CD4-positive, alpha-beta T cell treated with Interleukin-10 for 1 hour (primary cell): ENCODE measurements at regions not wholly inside any gene's neighbourhood (a gene's known extent, or its start where the extent isn't known, plus 50 kb on each side); places are given as distances from the start of the nearest gene placed in this dataset.

Experiments
- DNase-seq: peaks from one replicate; pipeline ENCODE4 v3.0.0-alpha.2; 2020

DNA sequence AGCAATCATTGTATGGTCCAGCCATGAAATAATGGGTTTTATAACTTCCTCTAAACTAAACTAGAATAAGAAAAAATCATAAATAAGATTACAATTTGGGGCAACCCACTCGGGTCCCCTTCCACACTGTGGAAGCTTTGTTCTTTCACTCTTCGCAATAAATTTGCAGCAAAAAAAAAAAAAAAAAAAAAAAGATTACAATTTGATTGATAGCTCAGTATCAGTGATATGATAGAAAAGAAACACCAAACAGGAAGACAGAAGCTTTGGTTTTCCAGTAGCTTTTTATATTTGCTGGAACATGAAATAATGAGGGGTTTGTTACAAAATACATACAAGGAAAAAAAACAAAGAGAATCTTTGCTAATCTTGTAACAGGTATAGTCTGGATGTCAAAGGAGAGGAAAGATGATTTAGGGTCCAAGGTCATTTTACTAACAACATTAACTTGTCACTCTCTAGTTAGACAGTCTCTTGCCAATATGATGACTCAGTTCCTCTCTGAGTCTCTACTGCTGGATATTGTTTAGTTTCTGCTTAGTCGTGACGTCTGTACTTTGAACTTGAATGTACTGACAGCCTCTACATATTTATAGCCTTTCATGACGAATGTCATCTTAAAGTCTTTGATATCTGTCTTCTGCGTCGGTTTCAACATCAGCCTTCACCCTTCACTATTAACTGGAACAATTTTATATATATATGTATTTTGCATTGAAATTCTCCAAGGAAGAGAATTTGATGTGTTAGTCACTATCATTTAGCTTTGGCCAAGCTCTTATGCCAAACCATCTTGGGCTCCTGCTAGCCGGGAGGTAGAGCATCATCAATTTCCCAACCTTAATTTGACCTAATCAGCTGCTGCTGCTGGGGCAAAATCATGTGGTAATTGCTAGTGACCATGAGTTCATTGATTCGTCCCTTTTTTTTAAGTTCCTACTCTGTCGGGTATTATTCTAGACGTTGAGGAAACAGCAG is 213.1 kb upstream of the STXBP5 start:
- DNase-seq = no peak

- no peak for DNase-seq
These were observed 207.2 kb upstream of the STXBP5 start for GRCh38 chr6:146997062-146997461.

- DNase-seq = no peak
These were observed 204.5 kb upstream of the STXBP5 start for GRCh38 chr6:146999766-147000165.

- no peak for DNase-seq
These were observed 203.4 kb upstream of the STXBP5 start for GRCh38 chr6:147000545-147001488.

- DNase-seq = no peak
These were observed 202.6 kb upstream of the STXBP5 start for GRCh38 chr6:147001621-147002020.

DNA sequence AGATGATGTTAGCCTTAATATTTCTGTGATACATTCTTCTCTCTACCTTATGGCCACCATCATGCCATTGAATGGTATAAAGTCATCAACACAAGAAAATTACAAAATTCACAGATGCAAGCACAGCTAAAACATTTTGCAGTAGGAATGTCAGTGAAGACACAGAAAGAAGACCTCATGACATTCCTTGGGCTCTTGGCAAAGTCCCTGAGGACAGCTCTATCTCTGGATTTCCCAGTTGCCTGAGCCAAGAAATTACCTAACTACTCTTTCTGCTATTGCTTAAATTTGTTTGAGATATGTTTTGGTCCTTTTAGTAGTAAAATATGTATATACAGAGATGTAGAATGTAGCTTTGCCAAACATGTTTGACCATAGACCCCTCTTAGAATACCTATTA is 201.0 kb upstream of the STXBP5 start:
- no peak for DNase-seq

DNA sequence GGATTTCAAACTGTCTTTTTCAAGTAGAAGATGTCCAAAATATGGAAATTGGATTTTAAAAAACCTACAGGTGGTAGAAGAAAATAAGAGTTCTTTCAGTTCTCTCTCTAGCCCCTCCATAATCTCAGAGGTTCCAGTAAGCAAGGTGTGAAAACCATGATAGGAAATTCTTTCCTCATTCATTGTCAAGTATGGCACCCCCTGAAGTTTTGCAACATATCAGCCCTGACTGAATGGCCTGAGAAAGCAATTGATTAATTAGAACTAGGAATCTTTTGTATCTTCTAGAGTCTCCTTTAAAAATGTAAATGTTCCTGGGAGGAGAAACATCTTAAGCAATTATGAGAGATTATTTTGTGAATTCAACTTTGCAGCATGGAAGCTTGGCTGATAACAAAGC is 198.7 kb upstream of the STXBP5 start:
- no peak for DNase-seq

DNA sequence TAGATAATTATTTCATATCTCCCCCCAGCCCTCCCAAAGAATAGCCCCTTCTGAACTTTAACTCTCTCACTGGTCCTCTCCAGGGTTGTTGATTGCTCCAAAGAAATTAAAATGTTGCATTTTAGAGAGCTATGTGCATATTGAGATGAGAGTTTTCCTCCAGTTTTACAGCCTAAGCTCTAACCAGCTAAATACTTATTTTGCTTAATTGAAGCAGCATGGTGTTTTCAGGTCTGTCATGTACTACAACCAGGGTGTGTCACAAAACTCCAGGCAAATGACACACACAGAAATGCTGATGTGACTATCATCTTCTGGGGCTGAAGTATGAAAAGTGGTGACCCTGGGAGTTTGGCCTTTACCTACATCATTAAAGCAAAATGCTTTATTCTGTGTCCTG is 196.8 kb upstream of the STXBP5 start:
- no peak for DNase-seq

DNA sequence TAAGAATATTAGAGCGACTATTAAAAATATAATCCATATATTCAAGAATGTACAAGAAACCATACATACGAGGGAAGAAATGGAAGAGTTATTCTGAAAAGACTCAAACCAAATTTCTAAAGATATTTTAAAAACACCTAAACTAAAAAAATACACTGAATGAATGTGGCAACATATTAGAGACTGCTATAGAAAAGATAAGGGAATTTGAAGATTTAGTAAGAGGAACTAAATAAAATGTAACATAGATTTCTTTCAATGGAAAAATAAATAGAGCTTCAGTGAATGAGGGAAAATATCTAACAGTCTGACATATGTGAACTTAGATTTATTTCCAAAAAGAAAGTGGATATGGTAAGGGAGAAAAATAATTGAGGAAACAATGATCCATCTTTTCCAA is 194.9 kb upstream of the STXBP5 start:
- no peak for DNase-seq

DNA sequence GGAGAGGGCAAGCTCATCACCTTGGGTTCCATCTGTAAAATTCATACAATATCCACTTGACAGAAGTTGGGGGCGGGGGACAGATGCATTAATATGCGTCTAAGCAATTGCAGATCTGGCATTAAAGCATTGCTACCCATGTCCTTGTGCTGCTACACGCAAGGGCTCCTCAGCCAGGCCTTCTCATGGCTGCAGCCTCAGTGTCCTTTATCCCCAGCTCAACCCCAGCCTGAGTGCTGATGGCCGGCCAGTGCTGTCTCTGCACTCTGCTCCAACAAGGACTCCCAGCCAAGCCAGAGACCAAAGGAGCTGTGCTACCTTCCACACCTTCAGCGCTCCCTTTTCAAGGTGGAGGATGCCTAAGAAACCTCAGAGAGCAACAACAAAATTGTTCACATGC is 188.5 kb upstream of the STXBP5 start:
- DNase-seq = no peak

DNA sequence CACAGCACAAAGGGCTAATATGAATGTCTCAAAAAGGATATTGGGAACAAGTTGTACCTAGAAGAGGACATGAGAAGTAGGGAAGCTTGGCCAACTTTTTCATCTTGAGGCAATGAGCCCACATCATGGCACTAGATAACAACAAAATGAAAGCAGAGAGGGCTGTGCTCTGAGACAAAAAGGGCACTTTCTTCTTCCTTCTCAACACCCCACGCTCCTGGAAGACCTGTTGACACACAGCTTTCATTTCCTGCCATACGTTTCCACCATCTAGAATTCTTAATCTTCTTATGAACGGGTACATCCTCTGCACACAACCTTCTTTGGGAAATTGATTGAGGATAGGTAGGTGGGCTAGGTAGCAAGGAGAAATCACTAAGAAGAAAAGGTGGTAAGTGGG is 187.8 kb upstream of the STXBP5 start:
- no peak for DNase-seq

DNA sequence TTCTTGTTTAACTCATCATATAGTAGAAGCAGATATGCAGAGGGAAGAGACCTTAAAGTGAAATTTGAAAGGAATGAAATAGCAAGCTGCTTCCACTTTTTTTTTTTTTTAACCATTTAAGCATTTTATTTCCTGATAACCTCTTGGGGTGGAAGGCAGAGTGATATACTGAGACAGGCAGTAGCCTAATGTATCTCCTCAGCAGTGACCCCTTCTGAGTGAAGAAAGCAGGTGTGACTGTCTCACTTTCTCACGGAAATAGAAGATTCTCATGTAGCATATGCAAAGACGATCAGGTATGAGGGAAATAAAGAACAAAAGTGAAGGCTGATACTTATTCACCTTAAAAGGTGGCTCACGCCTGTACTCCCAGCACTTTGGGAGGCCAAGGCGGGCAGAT is 187.1 kb upstream of the STXBP5 start:
- DNase-seq = no peak

DNA sequence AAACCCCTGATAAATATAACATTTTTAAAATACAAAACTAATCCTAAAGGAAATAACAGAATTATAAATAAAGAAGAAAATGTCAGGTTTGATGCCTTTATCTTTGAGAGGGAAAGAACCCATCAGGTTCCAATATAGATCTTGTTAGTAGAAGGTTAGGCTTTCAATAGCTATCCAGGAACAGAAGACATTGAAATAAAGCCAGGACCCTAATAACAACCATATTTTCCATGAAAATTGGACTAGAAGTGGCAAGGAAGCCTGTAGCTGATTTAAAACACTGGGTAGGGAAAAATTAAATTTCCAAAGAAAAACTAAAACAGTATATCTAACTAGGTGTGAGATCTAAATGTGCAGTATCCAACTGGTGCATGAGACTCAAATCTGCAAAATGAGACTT is 185.2 kb upstream of the STXBP5 start:
- no peak for DNase-seq

- no peak for DNase-seq
These were observed 182.2 kb upstream of the STXBP5 start for GRCh38 chr6:147022041-147022440.

DNA sequence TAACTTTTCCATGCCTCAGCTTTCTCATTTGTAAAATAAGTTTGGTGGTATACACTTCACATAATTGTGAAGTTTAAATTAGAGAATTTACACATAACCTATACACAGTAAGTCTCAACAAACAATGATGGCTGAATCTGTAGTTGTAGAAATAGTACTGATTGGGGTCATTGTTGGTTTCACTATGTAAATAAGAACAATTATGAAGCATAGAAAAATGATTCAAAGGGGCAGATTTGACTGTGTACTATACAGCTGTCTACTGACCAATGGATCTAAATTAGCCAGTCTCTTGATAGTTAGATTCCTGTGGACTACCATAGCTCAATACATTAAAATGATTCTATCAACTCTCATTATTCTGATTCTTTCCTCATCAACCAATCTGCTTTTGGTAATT is 181.1 kb upstream of the STXBP5 start:
- DNase-seq = no peak

GRCh38 chr6:147023581-147023980 is 180.6 kb upstream of the STXBP5 start:
- DNase-seq = no peak

DNA sequence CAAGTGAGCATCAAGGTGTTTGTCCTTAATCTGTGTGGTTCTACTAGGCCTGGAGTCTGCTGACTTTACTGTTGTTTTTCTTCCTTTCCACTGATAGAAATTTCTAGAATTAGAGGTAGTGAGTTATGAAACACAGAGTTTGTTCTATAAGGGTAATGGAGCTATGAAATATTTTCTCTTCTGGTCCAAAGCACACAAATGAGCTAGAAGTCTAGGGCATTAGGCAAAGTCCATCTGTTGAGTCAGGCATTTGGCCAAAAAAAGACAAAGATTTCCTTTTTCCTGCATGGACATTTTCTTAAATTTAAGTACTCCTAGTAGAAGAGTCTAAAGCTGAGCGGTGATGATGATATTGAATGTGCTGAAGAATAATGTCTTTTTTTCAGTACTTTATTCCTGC is 174.3 kb upstream of the STXBP5 start:
- DNase-seq = no peak

DNA sequence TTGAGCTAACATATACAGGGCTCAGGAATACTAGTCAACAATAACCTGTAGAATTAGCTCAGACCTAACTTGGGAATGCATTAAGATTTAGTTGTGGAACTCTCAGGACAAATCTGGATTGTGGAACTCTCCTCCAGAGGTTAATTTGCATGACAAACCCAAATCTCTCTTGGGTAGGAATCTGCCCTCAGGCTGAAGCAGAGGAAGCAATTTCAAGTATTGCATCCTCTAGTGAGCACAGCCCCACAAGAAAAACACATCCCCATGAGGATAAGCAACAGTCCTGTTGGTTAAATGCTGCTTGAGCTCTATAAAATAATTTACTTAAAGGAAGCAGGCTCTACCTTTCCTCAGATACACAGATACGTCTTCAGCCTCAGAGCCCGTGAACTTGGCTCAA is 170.9 kb upstream of the STXBP5 start:
- no peak for DNase-seq

DNA sequence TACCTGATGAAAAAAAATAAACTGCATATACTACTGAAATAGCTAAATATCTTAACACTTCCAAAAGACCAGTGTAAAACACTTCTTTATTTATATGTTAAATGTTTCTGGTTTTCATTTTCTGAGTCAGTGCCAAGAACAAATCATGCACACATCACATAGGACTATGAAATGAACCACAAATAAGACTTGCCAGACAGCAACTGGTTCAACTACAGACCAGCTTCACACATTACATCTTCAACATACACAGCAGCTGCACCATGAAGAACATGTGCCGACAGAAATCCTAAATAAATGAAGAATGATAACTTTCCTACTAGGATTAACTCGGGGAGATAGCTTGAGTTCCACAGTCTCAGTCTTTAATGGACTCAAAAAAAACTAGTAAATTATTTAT is 168.3 kb upstream of the STXBP5 start:
- DNase-seq = no peak

DNA sequence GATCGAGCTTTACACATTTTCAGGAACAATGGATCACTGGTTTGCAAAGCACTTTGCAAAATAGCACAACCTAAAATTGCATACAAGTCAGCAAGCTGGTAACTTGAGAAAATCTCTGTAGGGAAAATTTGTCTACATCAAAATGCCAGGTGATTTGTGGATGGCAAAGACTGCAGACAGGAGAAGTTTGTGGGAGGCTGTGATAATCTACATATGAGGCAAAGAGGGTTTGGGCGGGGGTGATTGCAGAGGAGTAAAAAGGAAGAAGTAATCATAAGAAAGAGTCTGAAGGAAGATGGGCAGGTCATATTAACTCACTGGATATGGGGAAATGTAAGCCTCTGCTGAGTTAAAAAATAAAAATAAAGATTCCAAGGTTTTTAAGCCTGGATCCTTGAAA is 166.3 kb upstream of the STXBP5 start:
- no peak for DNase-seq

GRCh38 chr6:147040121-147040910 is 163.9 kb upstream of the STXBP5 start:
- no peak for DNase-seq

GRCh38 chr6:147042679-147043078 is 161.5 kb upstream of the STXBP5 start:
- no peak for DNase-seq

DNA sequence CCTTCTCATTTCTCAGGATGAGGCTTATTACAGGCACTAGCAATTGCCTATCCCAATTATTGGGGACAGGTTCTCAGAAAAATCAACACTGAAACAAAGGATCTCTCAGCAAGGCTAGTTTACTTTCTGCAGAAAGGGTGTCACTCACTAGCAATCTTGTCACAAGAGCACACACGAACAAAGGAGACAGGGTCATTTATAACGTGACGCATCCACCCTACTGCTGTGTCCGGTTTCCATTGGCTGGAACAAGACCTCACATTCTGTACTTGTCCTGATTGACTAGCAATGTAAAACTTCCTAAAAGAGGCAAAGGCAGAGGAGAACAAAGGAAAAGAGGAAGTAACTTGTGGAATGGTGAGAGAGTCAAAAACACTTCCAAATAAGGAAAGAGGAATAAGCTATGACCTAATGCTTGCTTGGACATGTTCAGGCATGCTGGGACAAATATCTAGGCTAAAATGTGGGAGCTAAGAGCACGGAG is 160.2 kb upstream of the STXBP5 start:
- DNase-seq = no peak
